ENCODE measurements at regions not wholly inside any gene's neighbourhood (a gene's known extent, or its start where the extent isn't known, plus 50 kb on each side); places are given as distances from the start of the nearest gene placed in this dataset.

DNA sequence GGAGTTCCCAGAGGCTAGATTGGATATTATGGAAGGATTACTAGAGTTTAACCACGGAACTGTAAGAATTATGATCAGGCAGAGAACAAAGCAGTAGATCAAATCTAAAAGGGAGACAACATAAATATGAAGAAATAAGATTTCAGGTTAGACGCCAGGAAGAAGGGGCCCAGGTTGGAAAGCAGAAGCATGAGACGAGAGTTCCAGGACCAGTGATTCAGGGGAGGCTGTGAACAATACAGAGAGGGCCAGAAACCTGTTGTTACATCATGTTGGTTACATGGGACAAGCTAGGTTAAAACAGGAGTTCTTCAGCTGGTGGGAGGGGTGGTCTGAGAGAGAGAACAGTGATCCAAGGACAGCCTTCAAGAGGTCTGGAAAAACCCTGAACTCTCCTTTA lies 128.4 kb upstream of the MROH9 start:
- TF ChIP-seq, protein P1, sequence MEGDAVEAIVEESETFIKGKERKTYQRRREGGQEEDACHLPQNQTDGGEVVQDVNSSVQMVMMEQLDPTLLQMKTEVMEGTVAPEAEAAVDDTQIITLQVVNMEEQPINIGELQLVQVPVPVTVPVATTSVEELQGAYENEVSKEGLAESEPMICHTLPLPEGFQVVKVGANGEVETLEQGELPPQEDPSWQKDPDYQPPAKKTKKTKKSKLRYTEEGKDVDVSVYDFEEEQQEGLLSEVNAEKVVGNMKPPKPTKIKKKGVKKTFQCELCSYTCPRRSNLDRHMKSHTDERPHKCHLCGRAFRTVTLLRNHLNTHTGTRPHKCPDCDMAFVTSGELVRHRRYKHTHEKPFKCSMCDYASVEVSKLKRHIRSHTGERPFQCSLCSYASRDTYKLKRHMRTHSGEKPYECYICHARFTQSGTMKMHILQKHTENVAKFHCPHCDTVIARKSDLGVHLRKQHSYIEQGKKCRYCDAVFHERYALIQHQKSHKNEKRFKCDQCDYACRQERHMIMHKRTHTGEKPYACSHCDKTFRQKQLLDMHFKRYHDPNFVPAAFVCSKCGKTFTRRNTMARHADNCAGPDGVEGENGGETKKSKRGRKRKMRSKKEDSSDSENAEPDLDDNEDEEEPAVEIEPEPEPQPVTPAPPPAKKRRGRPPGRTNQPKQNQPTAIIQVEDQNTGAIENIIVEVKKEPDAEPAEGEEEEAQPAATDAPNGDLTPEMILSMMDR (conservative IDR thresholded peaks at IDR 0.05; ENCODE audit: low read length): no peak
- TF ChIP-seq EZH2phosphoT487 (IDR thresholded peaks at IDR 0.05; ENCODE audit: borderline replicate concordance): no peak

All from Loucy (cell line).